ENCODE measurements at regions not wholly inside any gene's neighbourhood (a gene's known extent, or its start where the extent isn't known, plus 50 kb on each side); places are given as distances from the start of the nearest gene placed in this dataset.

DNA sequence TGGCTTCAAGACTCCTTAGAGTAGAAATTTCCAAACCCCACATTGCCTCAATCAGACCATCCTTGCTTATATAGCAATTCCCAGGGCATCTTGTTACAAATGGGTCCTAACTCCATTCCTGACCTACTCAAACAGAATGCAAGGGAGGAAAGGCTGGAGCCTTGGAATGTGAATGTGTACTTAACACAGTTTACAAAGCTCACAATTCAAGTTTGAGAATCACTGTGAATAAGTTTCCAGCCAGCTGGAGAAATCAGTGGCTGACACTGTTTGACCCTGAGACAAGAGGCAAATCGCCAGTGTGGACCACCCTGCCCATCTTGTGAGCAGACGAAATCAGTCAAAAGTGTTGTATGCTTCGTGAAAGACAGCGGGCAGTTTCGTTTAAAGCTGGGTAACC is 65.5 kb downstream of the SOWAHC start:
- intact Hi-C loops (cut with DNase I): no loop called here
- DNase-seq (no peak), ATAC-seq (no peak)
- Histone ChIP-seq H3K36me3 (no peaks in the 10 kb centered on the region), H3K27me3 (peaks cover 0 to 3% (median 0%) of the 10 kb centered on the region in 9 donors), H3K4me3 (no peak overlapping the region), H3K4me1 (peaks cover 0 to 24% (median 7%) of the 10 kb centered on the region in 12 donors), H3K9me3 (no peaks in the 10 kb centered on the region), H3K27ac (no peak overlapping the region)
- WGBS, 4 donors: 83 to 96% (median 95%) methylated on average over 5 of the region's 5 CpGs
- TF ChIP-seq POLR2A (IDR thresholded peaks at IDR 0.05): no peak
- TF ChIP-seq, protein P1, sequence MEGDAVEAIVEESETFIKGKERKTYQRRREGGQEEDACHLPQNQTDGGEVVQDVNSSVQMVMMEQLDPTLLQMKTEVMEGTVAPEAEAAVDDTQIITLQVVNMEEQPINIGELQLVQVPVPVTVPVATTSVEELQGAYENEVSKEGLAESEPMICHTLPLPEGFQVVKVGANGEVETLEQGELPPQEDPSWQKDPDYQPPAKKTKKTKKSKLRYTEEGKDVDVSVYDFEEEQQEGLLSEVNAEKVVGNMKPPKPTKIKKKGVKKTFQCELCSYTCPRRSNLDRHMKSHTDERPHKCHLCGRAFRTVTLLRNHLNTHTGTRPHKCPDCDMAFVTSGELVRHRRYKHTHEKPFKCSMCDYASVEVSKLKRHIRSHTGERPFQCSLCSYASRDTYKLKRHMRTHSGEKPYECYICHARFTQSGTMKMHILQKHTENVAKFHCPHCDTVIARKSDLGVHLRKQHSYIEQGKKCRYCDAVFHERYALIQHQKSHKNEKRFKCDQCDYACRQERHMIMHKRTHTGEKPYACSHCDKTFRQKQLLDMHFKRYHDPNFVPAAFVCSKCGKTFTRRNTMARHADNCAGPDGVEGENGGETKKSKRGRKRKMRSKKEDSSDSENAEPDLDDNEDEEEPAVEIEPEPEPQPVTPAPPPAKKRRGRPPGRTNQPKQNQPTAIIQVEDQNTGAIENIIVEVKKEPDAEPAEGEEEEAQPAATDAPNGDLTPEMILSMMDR (IDR thresholded peaks at IDR 0.05): no peak

DNA sequence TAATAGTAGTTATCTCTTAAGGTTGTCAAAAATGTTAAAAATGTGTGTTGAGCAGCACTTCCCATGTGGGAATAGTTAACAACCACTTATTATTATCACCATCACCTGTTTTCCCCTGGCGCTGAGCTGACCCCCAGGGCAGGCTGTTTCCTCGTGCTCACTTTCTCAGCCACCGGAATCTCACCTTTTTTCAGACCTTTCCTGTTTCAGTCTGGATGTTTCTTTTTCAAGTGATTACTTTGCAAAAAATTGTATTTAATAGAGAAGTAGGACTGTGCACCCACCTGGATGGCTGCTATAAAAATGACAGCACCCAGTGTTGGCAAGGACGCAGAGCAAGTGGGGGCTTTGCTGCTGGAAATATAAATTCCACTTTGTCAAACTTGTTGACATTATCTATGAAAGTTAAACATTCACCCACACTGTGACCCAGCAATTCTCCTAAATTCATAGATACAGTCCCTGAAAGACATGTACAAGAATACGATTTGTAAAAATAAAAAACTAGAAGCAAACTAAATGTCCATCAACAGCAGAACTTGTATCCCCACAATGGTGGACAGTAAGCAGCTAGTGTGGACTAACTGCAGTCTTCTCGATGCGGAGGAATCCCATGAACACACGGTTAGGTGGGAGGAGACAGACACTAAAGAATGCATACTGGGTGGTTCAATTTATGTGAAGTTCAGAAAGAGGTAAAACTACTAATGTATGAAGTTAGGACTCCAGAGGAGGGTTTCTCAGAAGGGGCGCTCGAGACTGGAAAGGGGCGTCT is 66.5 kb downstream of the SOWAHC start:
- no peak for DNase-seq
- Histone ChIP-seq H3K9me3 (no peaks in the 10 kb centered on the region), H3K27ac (no peak overlapping the region), H3K4me3 (no peak overlapping the region), H3K36me3 (no peaks in the 10 kb centered on the region), H3K27me3 (peaks cover 0 to 3% (median 0%) of the 10 kb centered on the region in 9 donors), H3K4me1 (peaks cover 0 to 24% (median 9%) of the 10 kb centered on the region in 12 donors)
- no peak for TF ChIP-seq POLR2A (IDR thresholded peaks at IDR 0.05)
- TF ChIP-seq, protein P1 (IDR thresholded peaks at IDR 0.05): no peak
- no peak for ATAC-seq
- 81 to 85% (median 83%) methylated on average over 11 of the region's 11 CpGs for WGBS, 4 donors
- intact Hi-C loops (cut with DNase I): no loop called here

DNA sequence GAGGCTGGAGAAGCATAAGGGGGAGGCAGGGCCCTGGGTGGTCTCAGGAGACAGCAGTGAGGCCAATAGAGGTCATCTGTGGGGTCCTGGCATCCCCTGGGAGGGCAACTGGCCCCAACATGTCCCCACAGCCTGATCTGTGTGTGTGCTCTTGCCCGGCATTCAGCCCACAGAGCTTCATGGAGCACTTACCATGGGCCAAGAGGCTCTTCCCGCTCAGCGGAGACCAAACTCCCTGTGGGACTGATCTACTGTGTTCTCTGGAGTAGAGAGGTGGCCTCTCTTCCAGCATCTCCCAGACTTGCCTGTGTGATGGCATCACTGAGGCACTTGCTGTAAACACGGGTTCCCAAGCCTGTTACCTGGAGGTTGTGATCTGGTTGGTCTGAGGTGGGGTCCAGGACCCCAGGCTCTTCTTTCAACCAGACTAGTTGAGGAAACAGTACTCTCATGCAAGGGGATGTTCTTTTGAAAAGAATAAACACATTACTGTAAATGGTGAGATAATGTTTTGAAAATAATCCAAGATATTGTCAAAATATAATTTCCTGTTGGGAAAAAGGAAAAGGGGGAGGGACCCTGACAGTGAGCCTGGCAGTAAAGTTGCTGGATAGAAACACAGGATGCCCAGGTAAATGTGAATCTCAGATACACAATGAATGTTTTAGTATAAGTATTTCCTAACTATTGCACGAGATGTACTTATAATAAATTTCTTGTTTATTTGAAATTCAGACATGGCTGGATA is 67.6 kb downstream of the SOWAHC start:
- peaks cover 0 to 24% (median 9%) of the 10 kb centered on the region in 12 donors for H3K4me1 ChIP-seq
- peak overlapping the region in 2 of 12 donors; percentile 37 to 48 for H3K27ac ChIP-seq
- ATAC-seq (peak in 2 of 4 donors; percentile 20 to 29), DNase-seq (no peak)
- no peaks in the 10 kb centered on the region for H3K36me3 ChIP-seq
- no peak overlapping the region for H3K4me3 ChIP-seq
- no peak for TF ChIP-seq POLR2A (IDR thresholded peaks at IDR 0.05)
- TF ChIP-seq, protein P1 (IDR thresholded peaks at IDR 0.05): no peak
- 47 to 68% (median 59%) methylated on average over 5 of the region's 5 CpGs for WGBS, 4 donors
- H3K27me3 ChIP-seq: peaks cover 0 to 3% (median 0%) of the 10 kb centered on the region in 9 donors
- intact Hi-C loops (cut with DNase I): no loop called here
- H3K9me3 ChIP-seq: no peaks in the 10 kb centered on the region

DNA sequence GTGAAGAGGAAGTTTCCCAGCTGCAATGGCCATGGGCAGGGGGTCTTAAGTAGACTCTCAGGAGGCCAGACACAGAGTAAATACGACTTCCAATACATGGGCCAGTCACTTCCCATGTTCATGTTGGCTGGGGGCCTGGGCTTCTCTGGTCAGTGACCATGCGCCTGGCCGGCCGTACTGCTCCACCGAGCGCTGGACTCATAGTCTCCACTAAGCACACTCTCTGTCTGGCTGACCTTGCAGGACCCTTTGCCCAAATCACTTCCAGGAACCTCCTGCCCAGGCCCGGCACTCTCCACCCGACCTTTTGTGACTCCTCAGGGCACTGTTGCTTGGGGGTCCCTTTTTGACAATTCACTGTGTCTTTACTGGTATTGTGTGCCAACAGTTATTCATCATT is 69.3 kb downstream of the SOWAHC start:
- DNase-seq (no peak), ATAC-seq (no peak)
- 92 to 95% (median 93%) methylated on average over 8 of the region's 8 CpGs for WGBS, 4 donors
- H3K4me1 ChIP-seq: peaks cover 0 to 20% (median 9%) of the 10 kb centered on the region in 12 donors
- H3K4me3 ChIP-seq: no peak overlapping the region
- H3K36me3 ChIP-seq: no peaks in the 10 kb centered on the region
- H3K27me3 ChIP-seq: peaks cover 0 to 3% (median 0%) of the 10 kb centered on the region in 9 donors
- intact Hi-C loops (cut with DNase I): no loop called here
- no peaks in the 10 kb centered on the region for H3K9me3 ChIP-seq
- no peak for TF ChIP-seq POLR2A (IDR thresholded peaks at IDR 0.05)
- TF ChIP-seq, protein P1 (IDR thresholded peaks at IDR 0.05): no peak
- H3K27ac ChIP-seq: no peak overlapping the region
